Sigmoid colon (tissue), 6 donors: ENCODE measurements at regions not wholly inside any gene's neighbourhood (a gene's known extent, or its start where the extent isn't known, plus 50 kb on each side); places are given as distances from the start of the nearest gene placed in this dataset.

Source experiments
- DNase-seq: peaks from one replicate; pipeline ENCODE4 v3.0.0-alpha.2; 2019
- H3K27ac ChIP-seq, 4 donors: fragments of 200-600 bp; sonication (generic); one replicate each; pipeline ENCODE4 v1.5.1; 2016 to 2019; ENCODE audit warnings: mild to moderate bottlenecking in 1 of 4
- H3K27me3 ChIP-seq, 3 donors: fragments of 200-600 bp; sonication (generic); one replicate each; pipeline ENCODE4 v1.5.1; 2019; ENCODE audit warnings: mild to moderate bottlenecking in 1 of 3
- H3K36me3 ChIP-seq, 4 donors: fragments of 200-600 bp; sonication (generic); one replicate each; pipeline ENCODE4 v1.5.1; 2016 to 2019
- H3K4me1 ChIP-seq, 4 donors: fragments of 200-600 bp; sonication (generic); one replicate each; pipeline ENCODE4 v1.5.1; 2017 to 2019
- H3K4me3 ChIP-seq, 4 donors: fragments of 200-600 bp; sonication (generic); one replicate each; pipeline ENCODE4 v1.5.1; 2017 to 2019; ENCODE audit warnings: mild to moderate bottlenecking in 2 of 4, moderate library complexity in 1 of 4
- H3K9me3 ChIP-seq, 4 donors: fragments of 200-600 bp in 3 of 4; sonication (generic) in 3 of 4; one replicate each; pipeline versions ENCODE4 v1.5.1 to v1.6.1; 2013 to 2019
- EP300 ChIP-seq, 4 donors: sonication (generic); formaldehyde crosslinking; IDR thresholded peaks; one replicate each; pipeline ENCODE4 v1.6.1; 2017; ENCODE audit warnings: antibody characterized with exemption in 4 of 4
- POLR2A ChIP-seq, 2 donors: fragments of 450-650 bp; IDR thresholded peaks; one replicate each; pipeline ENCODE4 v1.6.1; 2016; ENCODE audit warnings: antibody characterized with exemption in 2 of 2, mild to moderate bottlenecking in 2 of 2, moderate library complexity in 2 of 2
- POLR2AphosphoS5 ChIP-seq, 4 donors: sonication (generic); formaldehyde crosslinking; IDR thresholded peaks; one replicate each; pipeline ENCODE4 v1.6.1; 2017; ENCODE audit warnings: antibody characterized with exemption in 4 of 4
- WGBS, 2 donors: extraction: QIAGEN DNeasy Blood & Tissue Kit; methylation state at CpG; one replicate each; pipeline ENCODE4 v1.1.7; 2013; 5-methylcytosine and 5-hydroxymethylcytosine counted together
- intact Hi-C: fragments of 100-400 bp; cut with DNase I; formaldehyde crosslinking; loops from one replicate; pipeline ENCODE4 v1.15.1; 2023
- TF ChIP-seq, protein P1 (sequence below), 4 experiments: fragments of 450-650 bp in 3 of 4; fragments of 200-600 bp in 1 of 4; IDR thresholded peaks; one replicate each; pipeline ENCODE4 v1.5.1; 2016 to 2019; ENCODE audit warnings: antibody characterized with exemption in 4 of 4, mild to moderate bottlenecking in 3 of 4, moderate library complexity in 2 of 4
- donor health status: healthy with polysubstance abuse.
- donor health status: healthy.

DNA sequence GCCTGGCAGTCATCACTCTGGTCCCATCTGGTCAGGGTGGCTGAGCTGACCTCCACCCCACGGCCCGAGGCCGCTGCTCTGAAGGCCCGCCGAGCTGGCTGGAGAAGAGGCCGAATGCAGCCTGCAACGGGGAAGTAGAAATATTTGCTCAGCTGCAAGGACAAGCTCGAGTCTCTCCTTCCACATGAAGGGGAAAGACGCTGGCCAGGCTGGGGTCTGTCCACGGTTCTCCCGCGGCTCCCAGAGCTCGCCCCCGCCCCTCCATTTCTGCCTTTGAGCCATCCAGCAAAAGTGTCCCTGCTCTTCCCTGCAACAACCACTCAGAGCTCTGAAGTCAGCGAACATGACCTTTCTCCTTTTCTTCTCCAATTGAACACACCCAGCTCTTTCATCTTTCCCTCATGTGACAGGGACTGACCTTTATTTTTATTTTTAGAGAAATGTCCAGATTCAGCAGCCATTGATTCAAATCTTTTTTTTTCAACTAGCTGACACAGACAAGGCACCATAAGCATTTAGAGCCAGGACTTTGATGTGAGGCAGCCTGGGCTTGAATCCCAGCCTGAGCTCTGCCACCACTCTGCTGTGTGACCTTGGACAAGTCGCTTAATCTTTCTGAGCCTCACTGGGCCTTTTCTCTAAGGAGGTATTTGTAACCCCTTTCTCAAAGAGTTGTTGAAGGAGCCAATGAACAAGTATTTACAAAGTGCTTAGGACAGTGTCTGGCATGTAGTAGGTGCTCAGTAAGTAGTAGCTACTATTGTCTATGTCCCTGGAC lies 149.3 kb upstream of the WNT4 start:
- Histone ChIP-seq H3K4me3 (no peak overlapping the region), H3K36me3 (no peaks in the 10 kb centered on the region), H3K27me3 (peaks cover 0 to 17% (median 0%) of the 10 kb centered on the region in 3 donors), H3K27ac (no peak overlapping the region), H3K9me3 (peaks cover 0 to 1% (median 0%) of the 10 kb centered on the region in 4 donors), H3K4me1 (no peaks in the 10 kb centered on the region)
- intact Hi-C loops: no loop called here
- WGBS, 2 donors: 18 to 57% methylated on average over 16 of the region's 16 CpGs
- DNase-seq: no peak
- TF ChIP-seq EP300 (IDR thresholded peaks at IDR 0.05) (no peak), POLR2AphosphoS5 (IDR thresholded peaks at IDR 0.05) (no peak), POLR2A (IDR thresholded peaks at IDR 0.05) (no peak)
- TF ChIP-seq, protein P1, sequence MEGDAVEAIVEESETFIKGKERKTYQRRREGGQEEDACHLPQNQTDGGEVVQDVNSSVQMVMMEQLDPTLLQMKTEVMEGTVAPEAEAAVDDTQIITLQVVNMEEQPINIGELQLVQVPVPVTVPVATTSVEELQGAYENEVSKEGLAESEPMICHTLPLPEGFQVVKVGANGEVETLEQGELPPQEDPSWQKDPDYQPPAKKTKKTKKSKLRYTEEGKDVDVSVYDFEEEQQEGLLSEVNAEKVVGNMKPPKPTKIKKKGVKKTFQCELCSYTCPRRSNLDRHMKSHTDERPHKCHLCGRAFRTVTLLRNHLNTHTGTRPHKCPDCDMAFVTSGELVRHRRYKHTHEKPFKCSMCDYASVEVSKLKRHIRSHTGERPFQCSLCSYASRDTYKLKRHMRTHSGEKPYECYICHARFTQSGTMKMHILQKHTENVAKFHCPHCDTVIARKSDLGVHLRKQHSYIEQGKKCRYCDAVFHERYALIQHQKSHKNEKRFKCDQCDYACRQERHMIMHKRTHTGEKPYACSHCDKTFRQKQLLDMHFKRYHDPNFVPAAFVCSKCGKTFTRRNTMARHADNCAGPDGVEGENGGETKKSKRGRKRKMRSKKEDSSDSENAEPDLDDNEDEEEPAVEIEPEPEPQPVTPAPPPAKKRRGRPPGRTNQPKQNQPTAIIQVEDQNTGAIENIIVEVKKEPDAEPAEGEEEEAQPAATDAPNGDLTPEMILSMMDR (IDR thresholded peaks at IDR 0.05): no peak

DNA sequence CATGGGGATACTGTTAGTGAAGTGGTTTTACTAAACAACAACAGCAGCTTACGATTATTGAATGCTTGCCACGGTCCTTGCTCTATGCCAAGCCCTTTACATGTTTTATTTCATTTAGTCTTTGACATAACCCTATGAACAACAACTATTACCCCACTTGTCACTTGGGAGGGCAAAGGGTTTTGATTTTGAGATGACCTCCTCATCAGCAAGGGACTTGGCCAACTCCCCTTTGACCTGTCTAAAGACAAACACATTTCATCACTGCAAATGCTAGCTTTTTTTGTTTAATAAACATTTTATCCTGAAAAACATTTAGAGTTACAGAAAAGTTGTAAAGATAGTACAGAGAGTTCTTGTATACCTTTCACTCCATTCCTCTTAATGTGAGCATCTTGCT lies 152.5 kb upstream of the WNT4 start:
- intact Hi-C loops: no loop called here
- TF ChIP-seq EP300 (IDR thresholded peaks at IDR 0.05) (no peak), POLR2A (IDR thresholded peaks at IDR 0.05) (no peak), POLR2AphosphoS5 (IDR thresholded peaks at IDR 0.05) (no peak)
- TF ChIP-seq, protein P1 (IDR thresholded peaks at IDR 0.05): no peak
- DNase-seq: no peak
- Histone ChIP-seq H3K27ac (no peak overlapping the region), H3K36me3 (no peaks in the 10 kb centered on the region), H3K27me3 (peaks cover 2 to 17% (median 8%) of the 10 kb centered on the region in 3 donors), H3K4me1 (no peaks in the 10 kb centered on the region), H3K9me3 (no peaks in the 10 kb centered on the region), H3K4me3 (no peak overlapping the region)
- WGBS, 2 donors: 61 to 78% methylated on average over 2 of the region's 2 CpGs

DNA sequence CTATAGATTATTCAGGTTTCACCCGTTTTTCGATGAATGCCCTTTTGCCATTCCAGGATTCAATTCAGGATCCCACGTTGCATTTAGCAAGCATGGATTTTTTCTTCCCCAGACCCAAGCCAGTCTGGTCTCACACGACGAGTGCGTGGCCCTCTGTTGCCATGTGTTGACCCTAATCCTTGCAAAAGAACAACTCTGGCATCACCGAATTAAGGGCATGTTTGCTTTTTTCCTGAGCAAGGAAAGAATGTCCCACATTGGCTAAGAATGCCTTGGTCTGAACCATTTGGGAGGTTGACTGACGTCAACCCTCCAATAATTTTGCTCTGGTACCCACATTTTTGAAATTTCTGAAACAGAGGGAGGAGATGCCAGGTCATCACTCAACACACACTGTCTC lies 153.0 kb upstream of the WNT4 start:
- Histone ChIP-seq H3K4me1 (no peaks in the 10 kb centered on the region), H3K27ac (no peak overlapping the region), H3K9me3 (no peaks in the 10 kb centered on the region), H3K4me3 (no peak overlapping the region), H3K36me3 (no peaks in the 10 kb centered on the region), H3K27me3 (peaks cover 2 to 17% (median 8%) of the 10 kb centered on the region in 3 donors)
- no peak for TF ChIP-seq POLR2A (IDR thresholded peaks at IDR 0.05)
- TF ChIP-seq POLR2AphosphoS5 (IDR thresholded peaks at IDR 0.05): no peak
- TF ChIP-seq, protein P1 (IDR thresholded peaks at IDR 0.05): no peak
- TF ChIP-seq EP300 (IDR thresholded peaks at IDR 0.05): no peak
- no peak for DNase-seq
- 82 to 87% methylated on average over 8 of the region's 8 CpGs for WGBS, 2 donors
- intact Hi-C loops: no loop called here

DNA sequence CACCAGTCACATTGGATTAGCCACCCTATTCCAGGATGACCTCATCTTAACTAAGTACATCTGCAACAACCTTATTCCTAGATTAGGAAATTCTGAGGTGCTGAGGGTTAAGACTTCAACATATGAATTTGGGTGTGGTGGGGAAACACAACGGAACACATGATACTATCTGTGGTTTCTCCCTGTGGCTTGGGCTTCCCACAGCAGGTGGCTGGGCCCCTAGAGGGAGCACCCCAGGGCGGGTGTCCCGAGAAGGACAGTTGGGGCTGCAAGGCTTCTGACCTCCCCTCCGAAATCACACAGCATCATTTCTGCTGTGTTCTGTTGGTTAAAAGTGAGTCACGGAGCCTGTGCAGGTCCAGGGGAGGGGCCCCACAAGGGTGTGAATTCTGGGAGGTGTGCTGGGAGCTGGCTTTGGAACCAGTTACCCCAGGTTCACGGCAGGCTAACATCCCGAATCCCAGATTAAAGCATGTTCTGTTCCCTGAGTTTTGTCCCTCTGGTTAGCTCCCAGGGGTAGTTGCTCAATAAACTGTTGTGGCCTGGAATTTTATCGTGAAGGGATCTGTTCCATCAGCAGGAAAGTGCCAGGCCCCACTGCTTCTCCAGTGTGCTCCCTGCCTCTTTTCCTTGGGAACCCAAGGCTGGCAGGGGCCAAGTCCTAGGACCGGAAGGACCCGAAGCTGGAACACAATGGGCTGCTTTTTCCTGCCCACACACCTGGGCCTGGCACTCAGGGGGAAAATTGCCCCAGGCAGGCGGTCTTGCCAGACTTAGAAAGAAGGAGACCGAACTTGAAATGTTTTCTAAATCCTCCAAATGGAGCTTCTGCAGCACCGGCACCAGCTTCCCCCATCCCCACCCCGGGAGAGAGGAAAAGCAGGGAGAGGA lies 154.0 kb upstream of the WNT4 start:
- Histone ChIP-seq H3K9me3 (no peaks in the 10 kb centered on the region), H3K4me1 (no peaks in the 10 kb centered on the region), H3K27me3 (peaks cover 2 to 17% (median 8%) of the 10 kb centered on the region in 3 donors), H3K36me3 (no peaks in the 10 kb centered on the region), H3K27ac (no peak overlapping the region), H3K4me3 (no peak overlapping the region)
- DNase-seq: no peak
- WGBS, 2 donors: 54 to 57% methylated on average over 14 of the region's 14 CpGs
- TF ChIP-seq EP300 (IDR thresholded peaks at IDR 0.05): no peak
- TF ChIP-seq POLR2AphosphoS5 (IDR thresholded peaks at IDR 0.05): no peak
- TF ChIP-seq, protein P1 (IDR thresholded peaks at IDR 0.05): no peak
- TF ChIP-seq POLR2A (IDR thresholded peaks at IDR 0.05): no peak
- intact Hi-C loops: no loop called here
